ENCODE measurements at regions not wholly inside any gene's neighbourhood (a gene's known extent, or its start where the extent isn't known, plus 50 kb on each side); places are given as distances from the start of the nearest gene placed in this dataset.

DNA sequence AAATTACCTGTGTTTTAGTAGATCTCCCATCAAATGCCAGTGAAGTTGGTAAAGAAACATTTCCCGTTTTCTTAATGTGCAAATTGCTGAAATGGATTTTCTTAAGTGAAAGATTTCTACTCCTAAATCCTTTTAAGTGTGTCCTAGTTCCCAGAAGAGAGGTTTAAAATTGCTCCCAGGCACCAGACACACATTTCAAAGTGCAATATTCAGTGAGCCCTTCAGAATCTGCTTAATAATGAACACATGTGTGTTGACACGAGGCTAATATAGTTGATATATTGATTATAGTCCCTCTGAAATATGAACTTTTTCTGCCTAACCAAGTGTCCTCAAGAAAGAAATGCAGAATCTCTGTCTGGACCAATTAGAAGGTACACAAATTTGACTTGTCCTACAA lies 861.7 kb upstream of the CNTNAP5 start:
- no peak overlapping the region for H3K4me3 Mint-ChIP-seq
- H3K27me3 Mint-ChIP-seq, result no peaks in the 10 kb centered on the region
- H3K27ac Mint-ChIP-seq, result no peak overlapping the region
- ATAC-seq, result no peak
- peaks cover 10 to 22% of the 10 kb centered on the region in 2 donors for H3K9me3 Mint-ChIP-seq
- no peak for DNase-seq
- H3K4me1 Mint-ChIP-seq, result no peaks in the 10 kb centered on the region

DNA sequence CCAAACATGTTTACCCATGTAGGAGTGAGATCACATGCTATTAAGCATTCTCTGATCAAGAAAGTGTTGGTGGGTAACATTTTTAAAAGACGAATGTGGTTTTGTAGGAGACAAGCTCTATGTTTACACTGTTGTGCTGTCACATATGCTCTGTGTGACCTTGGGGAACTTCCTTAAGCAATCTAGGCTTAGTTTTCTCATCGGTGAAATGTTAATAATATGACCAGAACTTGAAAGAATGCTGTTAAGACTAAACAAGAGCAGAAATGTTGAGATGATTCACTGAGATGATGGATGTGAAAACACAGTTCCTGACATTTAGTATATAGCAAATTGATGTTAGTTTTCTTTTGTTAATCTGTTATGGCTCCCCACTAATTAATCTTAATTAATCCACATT lies 860.9 kb upstream of the CNTNAP5 start:
- Mint-ChIP-seq H3K27me3 (no peaks in the 10 kb centered on the region), H3K4me1 (no peaks in the 10 kb centered on the region), H3K4me3 (no peak overlapping the region), H3K27ac (no peak overlapping the region), H3K9me3 (peaks cover 6 to 23% of the 10 kb centered on the region in 2 donors)
- DNase-seq (no peak), ATAC-seq (no peak)

DNA sequence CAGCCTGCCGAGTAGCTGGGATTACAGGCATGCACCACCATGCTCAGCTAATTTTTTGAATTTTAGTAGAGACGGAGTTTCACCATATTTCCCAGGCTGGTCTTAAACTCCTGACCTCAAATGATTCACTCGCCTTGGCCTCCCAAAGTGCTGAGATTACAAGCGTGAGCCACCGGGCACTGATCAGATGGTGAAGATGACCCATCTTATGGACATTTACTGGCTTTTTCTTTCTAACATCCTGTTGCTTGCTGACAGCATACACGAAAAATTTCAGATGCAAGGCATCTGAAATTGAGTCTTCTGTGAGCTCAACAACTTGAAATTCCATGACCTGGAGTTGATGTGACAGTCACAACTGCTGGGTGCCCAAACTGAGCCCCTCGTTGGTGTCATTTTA lies 859.5 kb upstream of the CNTNAP5 start:
- H3K4me3 Mint-ChIP-seq, result no peak overlapping the region
- H3K4me1 Mint-ChIP-seq, result no peaks in the 10 kb centered on the region
- peaks cover 6 to 25% of the 10 kb centered on the region in 2 donors for H3K9me3 Mint-ChIP-seq
- no peak for ATAC-seq
- no peak for DNase-seq
- H3K27me3 Mint-ChIP-seq, result no peaks in the 10 kb centered on the region
- H3K27ac Mint-ChIP-seq, result no peak overlapping the region

DNA sequence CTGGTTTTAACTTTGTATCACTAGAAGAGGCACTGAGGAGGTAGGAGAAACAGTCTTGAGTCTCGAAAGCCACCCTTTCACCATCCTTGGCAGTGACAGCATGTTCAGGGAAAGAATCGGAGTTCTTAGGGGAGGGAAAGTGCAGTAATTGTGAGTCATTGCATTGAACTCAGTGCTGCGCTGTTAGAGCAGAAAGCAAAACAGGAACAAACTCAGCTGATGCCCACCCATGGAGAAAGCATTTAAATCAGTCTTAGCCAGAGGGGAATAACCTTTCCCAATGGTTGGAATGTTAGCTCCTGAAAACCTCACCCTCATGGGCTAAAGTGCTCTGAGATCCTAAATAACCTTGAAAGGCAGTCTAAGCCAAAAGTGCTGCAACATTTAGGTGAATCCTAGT lies 845.6 kb upstream of the CNTNAP5 start:
- Mint-ChIP-seq H3K4me3 (no peak overlapping the region), H3K27ac (no peak overlapping the region), H3K9me3 (peaks cover 12 to 26% of the 10 kb centered on the region in 2 donors), H3K4me1 (no peaks in the 10 kb centered on the region), H3K27me3 (no peaks in the 10 kb centered on the region)
- DNase-seq (no peak), ATAC-seq (no peak)

GRCh38 chr2:123195957-123196356 lies 829.1 kb upstream of the CNTNAP5 start:
- Mint-ChIP-seq H3K9me3 (peaks cover 19 to 34% of the 10 kb centered on the region in 2 donors), H3K27me3 (no peaks in the 10 kb centered on the region), H3K27ac (no peak overlapping the region), H3K4me3 (no peak overlapping the region), H3K4me1 (no peaks in the 10 kb centered on the region)
- ATAC-seq, result no peak
- no peak for DNase-seq

DNA sequence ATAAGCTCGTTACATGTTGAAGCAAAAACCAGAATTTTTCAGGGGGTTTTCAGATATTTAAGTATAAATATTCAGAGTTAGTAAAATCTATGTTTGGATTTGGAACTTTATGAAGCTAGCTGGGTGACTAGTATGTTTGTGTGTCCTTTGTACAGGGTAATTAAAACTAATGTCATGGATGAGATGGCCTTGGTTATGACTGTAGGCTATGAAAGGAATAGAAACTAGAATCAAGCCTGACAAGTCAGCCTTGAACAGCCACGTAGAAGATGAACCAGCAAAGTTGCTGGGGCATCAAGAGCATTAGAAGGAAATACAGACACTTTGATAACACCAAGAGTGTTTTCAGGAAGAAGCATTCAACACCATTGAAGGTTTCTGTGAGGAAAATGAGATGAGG lies 825.1 kb upstream of the CNTNAP5 start:
- Mint-ChIP-seq H3K4me1 (no peaks in the 10 kb centered on the region), H3K27me3 (no peaks in the 10 kb centered on the region), H3K27ac (no peak overlapping the region), H3K9me3 (peaks cover 15 to 44% of the 10 kb centered on the region in 2 donors), H3K4me3 (no peak overlapping the region)
- ATAC-seq, result no peak
- DNase-seq, result no peak

GRCh38 chr2:123207245-123207644 lies 817.8 kb upstream of the CNTNAP5 start:
- no peaks in the 10 kb centered on the region for H3K27me3 Mint-ChIP-seq
- no peaks in the 10 kb centered on the region for H3K4me1 Mint-ChIP-seq
- H3K27ac Mint-ChIP-seq, result no peak overlapping the region
- H3K9me3 Mint-ChIP-seq, result peaks cover 9 to 17% of the 10 kb centered on the region in 2 donors
- DNase-seq (no peak), ATAC-seq (no peak)
- no peak overlapping the region for H3K4me3 Mint-ChIP-seq

GRCh38 chr2:123209202-123209601 lies 815.9 kb upstream of the CNTNAP5 start:
- Mint-ChIP-seq H3K4me1 (no peaks in the 10 kb centered on the region), H3K9me3 (peaks cover 0 to 5% of the 10 kb centered on the region in 2 donors), H3K27ac (no peak overlapping the region), H3K4me3 (no peak overlapping the region), H3K27me3 (no peaks in the 10 kb centered on the region)
- ATAC-seq (no peak), DNase-seq (no peak)

GRCh38 chr2:123211181-123211580 lies 813.9 kb upstream of the CNTNAP5 start:
- no peaks in the 10 kb centered on the region for H3K27me3 Mint-ChIP-seq
- no peak for ATAC-seq
- no peak overlapping the region for H3K27ac Mint-ChIP-seq
- H3K4me1 Mint-ChIP-seq, result no peaks in the 10 kb centered on the region
- no peak for DNase-seq
- H3K4me3 Mint-ChIP-seq, result no peak overlapping the region
- peaks cover 0 to 5% of the 10 kb centered on the region in 2 donors for H3K9me3 Mint-ChIP-seq

DNA sequence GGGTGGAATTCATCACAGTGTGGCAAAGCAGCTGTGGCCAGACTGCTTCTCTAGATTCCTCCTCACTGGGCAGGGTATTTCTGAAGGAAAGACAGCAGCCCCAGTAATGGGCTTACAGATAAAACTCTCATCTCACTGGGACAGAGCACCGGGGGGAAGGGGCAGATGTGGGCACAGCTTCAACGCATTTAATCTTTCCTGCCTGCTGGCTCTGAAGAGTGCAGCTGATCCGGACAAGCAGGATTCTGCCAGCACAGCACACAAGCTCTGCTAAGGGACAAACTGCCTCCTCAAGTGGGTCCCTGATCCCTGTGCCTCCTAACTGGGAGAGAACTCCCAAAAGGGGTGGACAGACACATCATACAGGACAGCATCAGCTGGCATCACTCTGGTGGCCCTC lies 779.9 kb upstream of the CNTNAP5 start:
- DNase-seq (no peak), ATAC-seq (no peak)
- Mint-ChIP-seq H3K27me3 (no peaks in the 10 kb centered on the region), H3K4me3 (no peak overlapping the region), H3K4me1 (no peaks in the 10 kb centered on the region), H3K27ac (no peak overlapping the region), H3K9me3 (peaks cover 17 to 43% of the 10 kb centered on the region in 2 donors)

GRCh38 chr2:123258877-123259539 lies 766.1 kb upstream of the CNTNAP5 start:
- no peak for ATAC-seq
- Mint-ChIP-seq H3K4me3 (no peak overlapping the region), H3K9me3 (peaks cover 0 to 12% of the 10 kb centered on the region in 2 donors), H3K27me3 (no peaks in the 10 kb centered on the region), H3K27ac (no peak overlapping the region), H3K4me1 (no peaks in the 10 kb centered on the region)
- no peak for DNase-seq

DNA sequence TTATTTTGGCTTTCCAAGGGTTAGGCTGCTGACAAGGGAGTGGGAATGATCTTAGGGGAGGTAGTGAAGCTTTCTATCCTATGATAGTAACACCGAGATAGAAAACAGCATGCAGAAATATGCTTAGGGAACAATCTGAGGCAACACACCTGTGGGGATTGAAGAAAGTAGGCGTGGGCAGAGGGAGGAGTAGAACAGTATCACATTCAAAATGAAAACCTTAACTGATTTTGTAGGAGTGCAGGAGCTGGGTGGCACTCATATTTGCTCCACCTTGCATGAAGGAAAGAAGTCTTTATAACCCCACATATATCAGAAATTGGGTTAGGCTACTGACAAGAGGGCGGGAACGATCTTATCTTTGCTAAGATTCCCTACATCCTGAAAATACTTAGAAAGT lies 762.2 kb upstream of the CNTNAP5 start:
- DNase-seq (no peak), ATAC-seq (no peak)
- Mint-ChIP-seq H3K4me3 (no peak overlapping the region), H3K27me3 (no peaks in the 10 kb centered on the region), H3K27ac (no peak overlapping the region), H3K9me3 (peaks cover 8 to 15% of the 10 kb centered on the region in 2 donors), H3K4me1 (no peaks in the 10 kb centered on the region)

DNA sequence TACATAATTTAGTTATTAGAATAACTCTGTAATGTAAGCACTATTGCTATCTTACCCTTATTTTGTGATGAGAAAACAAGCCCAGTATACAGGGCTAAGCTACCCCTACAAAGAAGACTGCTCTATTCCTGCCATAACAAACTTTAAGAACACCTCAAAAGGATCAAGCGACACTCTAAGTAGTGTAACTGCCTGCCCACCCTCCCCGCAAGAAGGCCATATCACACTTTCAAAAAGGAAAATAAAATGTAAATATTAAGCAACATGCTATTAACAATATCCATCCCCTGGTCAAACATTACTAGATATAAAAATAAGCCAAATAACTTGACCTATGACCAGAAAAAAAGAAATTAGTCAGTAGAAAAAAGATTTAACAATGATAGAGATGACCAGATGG lies 741.7 kb upstream of the CNTNAP5 start:
- H3K4me3 Mint-ChIP-seq, result no peak overlapping the region
- no peak overlapping the region for H3K27ac Mint-ChIP-seq
- no peak for ATAC-seq
- H3K9me3 Mint-ChIP-seq, result peaks cover 17 to 21% of the 10 kb centered on the region in 2 donors
- H3K27me3 Mint-ChIP-seq, result no peaks in the 10 kb centered on the region
- no peak for DNase-seq
- H3K4me1 Mint-ChIP-seq, result no peaks in the 10 kb centered on the region

DNA sequence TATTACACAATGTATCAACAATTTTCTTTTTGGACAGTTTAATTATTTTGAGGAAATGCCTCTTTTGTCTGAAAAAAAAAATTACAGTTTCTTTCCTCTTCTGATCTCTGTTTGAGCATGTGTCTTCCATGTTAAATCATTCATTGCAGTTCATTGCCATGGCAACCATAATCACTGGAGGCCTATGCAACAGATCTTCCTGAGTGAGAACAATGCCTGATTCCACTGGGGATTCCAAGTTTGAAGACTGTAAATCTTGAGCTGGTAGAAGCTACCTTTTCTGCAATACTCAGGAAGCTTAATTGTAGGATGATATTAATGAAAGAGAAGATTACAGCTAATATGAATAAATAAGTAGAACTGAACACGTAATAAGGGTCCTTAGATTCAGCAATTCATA lies 721.4 kb upstream of the CNTNAP5 start:
- ATAC-seq, result no peak
- no peak overlapping the region for H3K4me3 Mint-ChIP-seq
- no peaks in the 10 kb centered on the region for H3K9me3 Mint-ChIP-seq
- H3K27ac Mint-ChIP-seq, result no peak overlapping the region
- no peak for DNase-seq
- no peaks in the 10 kb centered on the region for H3K27me3 Mint-ChIP-seq
- H3K4me1 Mint-ChIP-seq, result no peaks in the 10 kb centered on the region

Data from stimulated activated naive CD8-positive, alpha-beta T cell treated with anti-CD3 and anti-CD28 coated beads, Interleukin-15, amount 100 ng/mL, for 72 hours (primary cell).